ENCODE measurements at regions not wholly inside any gene's neighbourhood (a gene's known extent, or its start where the extent isn't known, plus 50 kb on each side); places are given as distances from the start of the nearest gene placed in this dataset.

- no peak for TF ChIP-seq CTCF (IDR thresholded peaks at IDR 0.05; ENCODE audit: insufficient read depth, low read length, poor library complexity, severe bottlenecking)
- TF ChIP-seq EZH2phosphoT487 (conservative IDR thresholded peaks at IDR 0.05; ENCODE audit: low read length) = no peak
Measured at GRCh38 chr3:17955411-17955810, 213.0 kb upstream of the TBC1D5 start.

Measured in SU-DHL-6 (cell line).